22Rv1 (cell line): ENCODE measurements at regions not wholly inside any gene's neighbourhood (a gene's known extent, or its start where the extent isn't known, plus 50 kb on each side); places are given as distances from the start of the nearest gene placed in this dataset.

Source experiments
- ZFX ChIP-seq: fragments of 450-650 bp; IDR thresholded peaks from 2 replicates; pipeline ENCODE4 v1.6.1; 2017; ENCODE audit warnings: antibody characterized with exemption, borderline replicate concordance
- TF ChIP-seq, protein P1 (sequence below): fragments of 450-650 bp; IDR thresholded peaks from 2 replicates; pipeline ENCODE4 v1.5.1; 2017; ENCODE audit warnings: mild to moderate bottlenecking

DNA sequence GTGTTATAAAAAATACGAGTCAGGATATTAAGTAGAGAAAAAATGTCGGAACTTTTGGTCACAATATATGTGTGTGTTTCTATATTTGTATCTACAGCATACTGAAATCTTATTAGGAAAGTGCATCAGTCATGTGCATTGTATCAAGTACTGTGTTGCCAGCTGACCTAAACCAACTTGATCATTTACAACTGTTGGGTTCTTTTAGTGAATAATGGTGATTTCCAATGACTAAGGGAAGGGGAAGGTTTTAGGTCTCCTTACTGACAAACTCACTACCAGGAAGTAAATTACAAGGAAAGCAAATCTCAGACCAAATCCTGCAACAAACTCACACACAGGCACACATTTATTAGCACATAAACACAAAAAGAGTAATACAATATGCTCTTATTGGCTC lies 142.7 kb downstream of the TSEN15 start:
- TF ChIP-seq, protein P1, sequence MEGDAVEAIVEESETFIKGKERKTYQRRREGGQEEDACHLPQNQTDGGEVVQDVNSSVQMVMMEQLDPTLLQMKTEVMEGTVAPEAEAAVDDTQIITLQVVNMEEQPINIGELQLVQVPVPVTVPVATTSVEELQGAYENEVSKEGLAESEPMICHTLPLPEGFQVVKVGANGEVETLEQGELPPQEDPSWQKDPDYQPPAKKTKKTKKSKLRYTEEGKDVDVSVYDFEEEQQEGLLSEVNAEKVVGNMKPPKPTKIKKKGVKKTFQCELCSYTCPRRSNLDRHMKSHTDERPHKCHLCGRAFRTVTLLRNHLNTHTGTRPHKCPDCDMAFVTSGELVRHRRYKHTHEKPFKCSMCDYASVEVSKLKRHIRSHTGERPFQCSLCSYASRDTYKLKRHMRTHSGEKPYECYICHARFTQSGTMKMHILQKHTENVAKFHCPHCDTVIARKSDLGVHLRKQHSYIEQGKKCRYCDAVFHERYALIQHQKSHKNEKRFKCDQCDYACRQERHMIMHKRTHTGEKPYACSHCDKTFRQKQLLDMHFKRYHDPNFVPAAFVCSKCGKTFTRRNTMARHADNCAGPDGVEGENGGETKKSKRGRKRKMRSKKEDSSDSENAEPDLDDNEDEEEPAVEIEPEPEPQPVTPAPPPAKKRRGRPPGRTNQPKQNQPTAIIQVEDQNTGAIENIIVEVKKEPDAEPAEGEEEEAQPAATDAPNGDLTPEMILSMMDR = no peak
- TF ChIP-seq ZFX = no peak
